GM18867 (cell line): ENCODE measurements at regions not wholly inside any gene's neighbourhood (a gene's known extent, or its start where the extent isn't known, plus 50 kb on each side); places are given as distances from the start of the nearest gene placed in this dataset.

ENCODE experiments used
- ATAC-seq: cut with Tn5 transposase; IDR thresholded peaks from one replicate; pipeline ENCODE4 v1.9.1; 2021; ENCODE audit warnings: mild to moderate bottlenecking, moderate library complexity; ENCODE audit not compliant: unreplicated experiment

DNA sequence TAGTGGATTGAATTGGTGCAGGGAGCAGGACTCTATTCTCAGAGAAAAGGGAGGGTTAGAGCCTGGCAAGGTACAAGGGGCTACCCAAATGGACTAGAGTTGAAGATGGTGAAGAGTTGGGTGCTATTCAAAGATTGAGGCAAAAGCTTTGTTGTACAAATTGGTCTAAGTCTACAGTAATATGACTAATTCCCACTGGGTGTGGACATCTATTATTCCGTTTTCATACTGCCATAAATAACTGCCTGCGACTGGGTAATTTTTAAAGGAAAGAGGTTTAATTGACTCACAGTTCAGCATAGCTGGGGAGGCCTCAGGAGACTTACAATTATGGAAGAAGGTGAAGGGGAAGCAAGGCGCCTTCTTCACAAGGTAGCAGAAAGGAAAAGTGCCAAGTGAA lies 266.3 kb downstream of the TPBG start:
- ATAC-seq = no peak

DNA sequence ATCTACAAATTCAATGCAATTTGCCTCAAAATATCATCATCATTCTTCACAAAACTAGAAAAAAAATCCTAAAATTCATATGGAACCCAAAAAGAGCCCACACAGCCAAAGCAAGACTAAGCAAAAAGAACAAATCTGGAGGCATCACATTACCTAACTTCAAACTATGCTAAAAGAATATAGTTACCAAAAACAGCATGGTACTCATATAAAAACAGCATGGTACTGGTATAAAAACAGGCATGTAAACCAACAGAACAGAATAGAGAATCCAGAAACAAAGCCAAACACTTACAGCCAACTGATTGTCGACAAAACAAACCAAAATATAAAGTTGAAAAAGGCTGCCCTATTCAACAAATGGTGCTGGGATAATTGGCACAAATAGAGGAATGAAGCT lies 278.1 kb downstream of the TPBG start:
- no peak for ATAC-seq

DNA sequence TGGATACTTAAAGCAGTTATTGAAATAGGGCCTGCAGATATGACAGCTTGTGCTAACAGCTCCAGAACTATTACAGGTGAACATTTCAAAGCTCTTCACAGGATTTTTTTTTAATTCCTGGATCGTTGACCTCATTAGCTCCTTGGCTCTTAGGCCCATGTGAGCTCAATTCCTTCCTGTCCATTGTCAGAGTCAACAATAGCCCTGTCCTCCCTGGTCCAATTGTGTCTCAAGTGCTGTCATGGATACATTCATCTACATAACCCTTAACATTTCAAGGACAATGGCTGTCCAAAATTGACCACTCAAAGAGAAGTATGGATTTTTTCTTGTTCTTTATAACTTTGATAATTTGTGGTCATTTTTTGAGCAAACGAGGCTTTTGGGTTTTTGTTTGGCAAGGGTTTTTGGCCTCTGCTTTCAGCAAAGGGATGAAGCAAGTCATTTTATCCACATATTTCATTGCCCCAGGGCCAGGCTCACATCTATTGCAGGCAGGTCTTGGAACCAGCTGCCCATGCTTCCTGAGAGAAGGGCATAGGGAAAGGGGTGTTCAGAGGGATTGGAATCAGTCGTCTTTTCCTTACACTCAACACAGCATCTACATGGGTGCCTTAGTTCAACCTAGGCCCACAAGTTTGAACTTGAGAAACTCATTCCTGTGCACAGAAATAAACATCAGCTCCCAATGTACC lies 282.1 kb downstream of the TPBG start:
- ATAC-seq = no peak

DNA sequence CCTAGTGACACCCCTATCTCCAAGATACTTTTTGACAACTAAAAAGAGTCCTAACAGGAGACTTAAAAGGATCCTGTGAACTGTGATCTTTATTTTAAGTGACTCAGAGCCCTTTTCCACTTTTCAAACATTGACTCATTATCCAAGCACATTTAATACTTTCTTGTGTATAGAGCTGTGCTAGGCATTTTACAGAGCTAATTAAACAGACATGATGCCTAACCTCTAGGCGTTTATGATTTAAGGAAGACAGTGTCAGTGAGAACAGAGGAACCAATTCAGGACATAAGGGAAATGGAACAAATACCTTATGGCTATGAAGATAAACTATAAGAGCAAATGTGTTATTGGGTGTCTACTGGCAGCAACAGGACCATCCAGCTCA lies 282.6 kb downstream of the TPBG start:
- ATAC-seq = no peak

DNA sequence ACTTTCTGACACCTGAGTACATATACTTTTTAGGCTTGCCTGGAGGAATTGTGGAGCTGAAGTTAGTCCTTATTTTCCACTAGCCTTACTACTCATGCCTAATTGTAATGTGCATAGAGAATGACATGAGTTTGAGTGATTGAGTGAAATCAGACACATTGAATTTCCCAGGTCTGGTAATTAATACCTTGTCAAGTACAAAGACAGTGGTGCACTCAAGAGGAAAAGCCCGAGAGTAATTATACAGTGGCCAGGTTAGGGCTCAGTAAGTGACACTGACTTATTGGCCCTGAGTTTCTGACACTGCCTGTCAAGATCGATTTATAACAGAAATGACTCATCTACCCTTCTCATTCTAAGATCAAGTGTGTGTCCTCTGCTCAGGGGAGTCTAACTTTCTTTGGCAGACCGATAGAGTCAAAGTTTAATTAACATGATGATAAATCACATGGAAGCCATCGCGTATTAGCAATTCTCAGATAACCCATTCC lies 288.3 kb downstream of the TPBG start:
- no peak for ATAC-seq

DNA sequence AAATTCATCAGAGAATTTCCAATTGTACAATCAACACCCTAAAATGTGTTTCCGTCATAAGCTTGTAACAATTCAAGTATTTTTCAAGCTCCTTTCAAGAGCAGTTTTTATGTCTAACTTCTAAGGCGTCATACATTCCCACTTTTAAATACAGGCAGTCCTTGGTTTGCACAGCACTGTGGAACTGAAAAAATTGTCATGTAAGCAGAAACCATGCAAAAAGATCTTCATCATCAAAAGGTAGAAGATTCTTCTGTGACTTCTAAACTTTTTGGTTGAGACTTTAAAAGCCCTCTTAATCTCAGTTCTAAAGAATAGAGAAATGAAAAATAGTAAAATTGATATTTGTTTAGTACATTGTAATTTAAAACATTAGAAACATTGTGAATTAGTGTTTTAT lies 315.6 kb downstream of the TPBG start:
- no peak for ATAC-seq

DNA sequence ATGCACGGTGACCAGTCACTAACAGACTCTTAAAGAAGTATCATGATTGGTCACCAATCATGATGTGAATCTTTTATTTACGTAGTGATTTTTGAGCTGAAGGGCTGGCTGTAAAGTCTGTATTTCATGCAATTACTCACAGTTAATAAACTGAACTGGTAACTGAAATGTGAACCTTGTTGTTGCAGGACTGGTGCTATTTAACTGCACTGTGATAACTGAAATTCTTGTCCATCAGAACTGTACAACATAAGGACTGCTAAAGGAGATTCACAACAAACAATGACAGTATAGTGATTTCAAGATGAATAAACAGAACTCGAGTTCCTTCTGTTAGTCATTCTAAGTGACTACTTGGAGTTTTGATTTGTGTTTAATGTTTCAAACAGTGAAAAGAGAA lies 316.6 kb downstream of the TPBG start:
- ATAC-seq = no peak

DNA sequence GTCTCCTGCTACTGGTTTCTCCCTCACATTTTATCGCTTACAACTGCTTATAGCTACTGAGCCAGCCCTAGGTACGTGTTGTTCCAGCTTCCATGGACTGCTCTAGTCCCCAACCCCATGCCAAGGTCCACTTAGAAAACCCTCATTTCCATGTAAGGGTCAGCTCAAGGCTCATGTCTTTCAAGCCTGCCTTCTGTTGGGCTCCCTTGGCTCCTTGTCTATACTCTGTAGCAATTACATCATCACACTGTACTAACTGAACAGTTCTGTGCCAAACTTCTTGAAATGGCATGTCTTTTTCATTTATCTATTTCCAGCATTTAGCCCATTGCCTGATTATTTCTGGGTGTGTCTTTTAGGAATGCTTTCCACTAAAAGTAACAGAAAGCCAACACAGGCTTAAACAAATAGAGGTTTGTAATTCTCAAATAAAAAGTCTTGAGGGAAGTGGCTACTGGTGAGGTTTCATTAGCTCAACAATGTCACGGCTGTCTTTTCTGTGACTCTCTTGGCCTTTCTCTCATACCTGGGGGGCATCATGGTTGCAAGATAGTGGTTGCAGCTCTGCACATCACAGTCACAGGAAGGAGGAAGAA lies 317.6 kb downstream of the TPBG start:
- no peak for ATAC-seq

DNA sequence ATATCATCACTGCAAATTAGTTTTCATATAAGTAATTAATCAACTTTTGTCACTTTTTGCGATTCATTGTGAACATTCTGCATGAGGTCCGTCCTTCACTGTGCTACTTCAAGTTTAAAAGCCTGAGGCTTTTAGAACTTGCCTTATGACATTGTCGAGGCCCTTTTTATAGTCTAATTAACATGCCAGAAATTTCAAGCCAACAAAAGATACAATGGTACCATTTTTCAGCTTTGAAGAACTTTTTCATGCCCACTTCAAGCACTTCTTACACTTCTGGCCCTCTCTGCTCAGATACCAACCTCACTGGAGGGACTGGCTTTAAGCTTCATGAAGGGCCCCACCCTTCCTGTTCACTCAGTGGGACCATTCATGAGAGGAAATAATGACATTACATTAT lies 323.1 kb downstream of the TPBG start:
- no peak for ATAC-seq

DNA sequence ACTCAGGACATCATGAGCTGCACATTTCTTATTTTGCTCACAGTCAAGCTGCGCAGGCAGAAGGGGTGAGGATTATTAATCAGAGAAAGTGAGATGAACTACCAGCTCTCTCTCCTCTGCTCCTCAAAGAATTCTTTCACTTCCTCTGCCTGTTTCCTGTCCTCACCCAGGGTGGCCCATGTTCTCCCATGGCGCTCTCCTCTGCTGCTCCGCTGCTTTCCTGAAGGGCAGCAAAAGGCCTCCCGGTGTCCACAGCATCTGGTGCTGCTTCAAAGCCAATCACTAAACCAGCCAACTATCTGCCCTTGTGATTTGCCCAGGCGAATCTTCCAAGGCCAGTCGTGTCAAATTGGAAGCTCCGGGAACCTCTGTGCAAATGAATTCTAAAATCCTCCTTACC lies 324.2 kb downstream of the TPBG start:
- no peak for ATAC-seq

DNA sequence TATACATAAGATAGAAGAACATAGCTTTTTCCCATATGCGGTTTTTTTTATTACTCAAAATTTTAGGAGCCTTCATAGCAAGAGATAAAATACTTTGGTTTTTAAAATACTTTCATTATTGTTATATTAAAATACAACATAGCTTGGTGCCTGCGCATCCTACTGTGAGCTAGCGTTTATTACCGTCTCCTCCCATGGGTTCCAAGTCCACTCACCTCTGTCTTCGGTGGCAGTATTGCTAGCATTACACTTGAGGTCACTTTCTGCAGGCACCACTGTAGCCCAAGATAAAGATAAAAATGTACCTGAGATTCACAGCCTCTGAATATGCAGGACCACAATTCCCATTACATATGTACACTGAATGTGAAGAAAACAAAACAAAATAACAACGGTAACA lies 326.7 kb downstream of the TPBG start:
- no peak for ATAC-seq

DNA sequence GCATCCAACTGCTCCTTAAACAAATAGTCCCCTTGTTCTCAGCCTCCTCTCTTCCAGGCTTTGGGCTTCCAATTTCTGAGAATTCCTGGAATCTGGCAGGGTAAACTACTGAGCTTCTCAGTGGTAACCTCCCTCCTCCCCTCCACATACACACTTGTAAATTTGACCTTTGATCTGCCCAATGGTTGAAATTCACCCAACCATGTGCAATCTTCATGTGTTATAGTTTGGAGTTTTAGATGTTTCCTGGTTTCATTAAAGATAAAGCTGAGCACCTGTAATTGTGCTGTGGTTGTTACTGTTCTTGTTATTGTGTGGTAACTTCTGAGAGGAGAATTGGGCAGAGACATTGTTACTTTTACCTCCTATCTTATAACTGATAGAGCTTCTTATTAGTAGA lies 328.4 kb downstream of the TPBG start:
- no peak for ATAC-seq

DNA sequence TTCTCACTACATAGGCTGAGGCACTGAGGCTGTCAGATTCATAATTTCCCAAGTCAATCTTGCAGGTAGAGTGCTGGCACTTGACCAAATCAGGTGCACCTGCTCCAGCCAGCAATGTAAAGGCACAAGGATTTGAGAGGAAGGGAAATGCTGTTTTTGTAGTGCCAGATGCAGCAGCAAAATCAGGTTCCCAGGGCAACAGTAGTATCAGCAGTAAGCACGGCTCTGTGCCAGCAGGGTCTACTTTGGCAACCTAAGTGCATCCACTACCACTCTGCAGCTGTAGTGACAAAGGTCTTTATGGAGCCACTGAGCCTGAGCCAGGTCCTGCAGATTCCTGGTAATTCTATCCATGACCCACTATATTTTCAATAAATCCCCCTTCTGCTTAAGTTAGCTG lies 329.5 kb downstream of the TPBG start:
- ATAC-seq = no peak

DNA sequence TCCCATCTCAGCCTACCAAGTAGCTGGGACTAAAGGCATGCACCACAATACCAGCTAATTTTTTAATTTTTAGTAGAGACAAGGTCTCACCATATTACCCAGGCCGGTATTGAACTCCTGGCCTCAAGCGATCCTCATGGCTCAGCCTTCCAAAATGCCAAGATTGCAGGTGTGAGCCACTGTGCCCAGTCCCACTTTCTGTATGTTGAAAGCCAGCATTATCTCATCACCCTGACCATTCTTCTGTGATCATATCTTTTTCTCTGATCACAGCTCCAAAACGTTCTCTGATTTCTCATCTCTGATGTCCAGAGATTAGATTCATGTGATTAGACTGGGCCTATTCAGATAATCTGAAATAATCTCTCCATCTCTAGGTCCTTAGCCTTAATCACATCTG lies 337.7 kb downstream of the TPBG start:
- ATAC-seq = no peak

DNA sequence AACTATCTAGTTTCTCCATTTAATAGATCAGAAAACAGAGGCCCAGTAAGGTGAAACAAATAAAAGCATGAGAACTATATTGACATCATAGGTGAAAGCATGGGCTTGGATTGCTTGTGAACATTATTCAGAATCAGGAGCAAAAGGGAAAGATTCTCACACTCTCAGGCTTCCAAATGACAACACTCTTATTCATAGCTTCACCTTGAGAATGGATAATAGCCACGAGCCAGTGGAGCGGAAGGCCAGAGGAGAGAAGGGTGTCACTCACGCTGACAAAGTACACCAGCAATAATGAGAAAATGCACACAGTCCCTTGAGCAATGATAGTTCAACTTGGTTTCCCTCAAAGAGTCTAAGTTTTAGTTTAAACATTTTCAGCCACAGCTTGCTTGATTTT lies 339.0 kb downstream of the TPBG start:
- ATAC-seq = no peak

DNA sequence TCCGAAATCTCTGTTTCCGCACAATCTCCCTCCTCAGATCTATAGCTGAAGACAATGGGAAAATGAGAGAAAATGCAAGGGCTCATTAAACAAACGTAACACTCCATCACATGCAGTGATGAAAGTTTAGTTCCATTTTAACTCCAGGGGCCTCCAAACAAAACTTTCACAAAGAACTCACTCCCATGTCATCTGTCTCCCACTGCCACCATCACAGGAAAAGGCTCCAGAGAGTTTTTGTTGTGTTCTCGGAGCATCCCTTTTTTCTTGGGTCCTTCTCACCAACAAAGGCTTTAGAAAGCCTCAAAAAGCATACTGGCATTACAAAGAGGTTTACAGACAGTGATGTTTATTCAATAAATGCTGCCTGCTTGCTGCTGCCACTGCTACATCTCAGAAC lies 339.6 kb downstream of the TPBG start:
- ATAC-seq = no peak

DNA sequence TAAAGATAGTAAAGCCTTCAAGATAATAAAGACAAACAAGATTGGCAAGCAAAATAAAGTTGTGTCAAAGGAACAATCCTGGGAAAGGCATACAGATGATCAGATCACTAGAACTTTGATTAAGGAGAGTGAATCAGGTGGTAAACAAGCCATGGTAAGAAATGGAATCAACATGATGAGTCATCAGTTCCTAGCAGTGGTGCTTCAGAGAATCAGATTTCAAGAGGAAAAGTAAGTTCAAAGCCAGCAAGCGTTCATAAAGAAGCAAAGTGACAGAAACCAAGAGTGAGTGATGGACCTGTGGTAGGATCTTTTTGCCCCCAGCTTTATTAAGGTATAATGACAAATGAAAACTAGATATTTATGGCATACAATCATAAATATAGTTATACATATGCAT lies 340.4 kb downstream of the TPBG start:
- ATAC-seq = no peak

DNA sequence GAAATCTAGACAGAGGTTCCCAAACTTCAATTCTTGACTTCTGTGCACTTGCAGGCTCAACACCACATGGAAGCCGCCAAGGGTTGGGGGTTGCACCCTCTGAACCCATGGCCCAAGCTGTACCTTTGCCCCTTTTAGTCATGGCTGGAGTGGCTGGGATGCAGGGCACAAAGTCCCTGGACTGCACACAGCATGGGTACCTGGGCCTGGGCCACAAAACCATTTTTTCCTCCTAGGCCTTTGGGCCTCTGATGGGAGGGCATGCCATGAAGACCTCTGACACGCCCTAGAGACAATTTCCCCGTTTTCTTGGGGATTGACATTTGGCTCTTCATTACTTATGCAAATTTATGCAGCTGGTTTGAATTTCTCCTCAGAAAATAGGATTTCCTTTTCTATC lies 342.0 kb downstream of the TPBG start:
- ATAC-seq = no peak

DNA sequence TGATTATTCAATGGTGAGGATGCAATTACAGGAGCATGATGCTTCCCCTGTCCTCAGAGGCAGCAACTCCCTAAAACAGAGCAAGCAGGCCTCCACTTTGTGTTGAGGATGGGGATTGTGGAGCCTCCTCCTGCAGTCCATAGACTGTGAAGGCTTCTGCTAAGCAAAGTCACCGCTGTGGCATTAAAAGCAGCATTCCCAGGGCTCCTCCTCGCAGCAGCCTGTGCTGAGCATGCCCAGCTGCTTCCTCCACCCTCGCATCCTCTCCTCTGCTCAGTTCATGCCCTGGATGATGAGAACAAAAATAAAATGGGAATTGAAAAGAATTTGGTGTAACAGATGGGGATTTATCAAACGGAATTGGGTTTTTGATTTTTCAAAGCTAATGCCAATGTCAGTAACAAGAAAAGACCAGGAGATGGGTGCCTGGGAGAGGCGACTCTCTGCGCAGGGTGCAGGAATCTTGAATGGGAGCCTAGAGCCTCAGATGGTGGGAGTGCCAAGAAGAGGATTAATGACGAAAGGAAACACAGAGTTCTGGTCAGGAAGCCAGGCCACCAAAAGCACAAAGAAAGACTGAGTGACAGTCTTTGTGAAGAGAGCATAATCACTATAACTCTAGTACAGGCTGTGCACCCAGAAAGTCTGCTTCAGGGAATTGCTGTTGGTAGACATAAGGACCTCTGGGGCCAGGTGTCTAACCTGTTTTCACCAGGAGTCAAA lies 347.6 kb downstream of the TPBG start:
- ATAC-seq = no peak

DNA sequence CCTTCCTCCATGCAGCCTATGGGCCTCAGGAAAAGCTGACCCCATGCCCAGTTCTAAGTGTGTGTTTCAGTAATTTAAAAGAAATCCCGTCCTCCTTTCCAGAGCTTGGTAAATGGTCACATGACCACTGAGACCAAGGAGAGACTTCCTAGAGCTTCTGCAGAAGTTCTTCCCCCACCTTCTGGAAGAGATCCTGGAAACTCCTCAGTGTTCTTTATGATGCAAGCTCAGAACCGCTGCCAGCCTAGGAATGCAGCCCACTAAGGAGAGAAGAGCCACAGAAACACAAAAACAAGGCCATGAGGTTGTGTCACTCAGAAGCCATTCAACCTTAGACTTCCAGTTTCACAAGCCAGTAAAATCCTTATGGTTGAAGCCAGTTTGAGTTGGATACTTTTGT lies 348.4 kb downstream of the TPBG start:
- no peak for ATAC-seq

DNA sequence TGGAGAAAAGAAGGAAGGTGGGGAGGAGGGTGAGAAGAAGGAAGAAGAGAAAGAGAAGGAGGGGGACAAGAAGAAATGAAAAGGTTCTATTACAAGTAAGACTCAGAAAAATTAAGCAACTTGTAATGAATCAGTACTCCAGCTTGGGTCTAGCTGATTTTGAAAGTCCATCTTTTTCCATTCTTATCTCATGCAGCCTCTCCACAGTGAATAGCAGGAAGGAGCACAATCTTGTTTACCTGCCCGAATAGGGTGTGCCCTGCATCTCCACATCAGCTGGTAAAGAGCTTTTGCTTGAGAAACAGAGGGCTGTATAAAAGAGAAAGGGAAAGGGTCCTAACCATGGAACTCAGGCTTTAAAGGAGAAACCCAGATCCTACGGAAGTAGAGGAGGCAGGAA lies 348.8 kb downstream of the TPBG start:
- no peak for ATAC-seq

DNA sequence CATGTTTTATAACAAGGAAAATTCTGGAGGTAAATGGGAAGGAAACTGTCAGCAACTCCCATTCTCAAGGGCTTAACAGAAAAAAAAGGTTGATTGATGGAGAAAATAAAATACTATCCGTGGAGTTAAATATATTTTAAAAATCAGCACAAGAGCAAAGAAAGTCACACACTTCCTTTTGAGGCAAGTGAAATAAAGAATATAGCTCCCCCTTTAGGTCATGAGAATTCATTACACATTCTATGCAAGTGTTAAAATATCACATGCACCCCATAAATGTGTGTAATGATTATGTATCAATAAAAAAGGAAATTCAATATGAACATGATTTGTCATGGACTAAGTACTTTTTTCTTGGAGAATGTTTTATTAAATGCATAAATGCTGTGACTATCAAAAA lies 349.2 kb downstream of the TPBG start:
- no peak for ATAC-seq
